Nephron (organoid): ENCODE measurements at regions not wholly inside any gene's neighbourhood (a gene's known extent, or its start where the extent isn't known, plus 50 kb on each side); places are given as distances from the start of the nearest gene placed in this dataset.

Experiments
- H3K27ac Mint-ChIP-seq, 3 experiments: 2 replicates each; pipeline ENCODE4 v1.8.0; 2020; ENCODE audit warnings: mixed read lengths in 3 of 3, mild to moderate bottlenecking in 2 of 3, moderate library complexity in 1 of 3
- H3K27me3 Mint-ChIP-seq: 2 replicates; pipeline ENCODE4 v1.8.0; 2021; ENCODE audit warnings: low read depth, mild to moderate bottlenecking, moderate library complexity, mixed read lengths
- H3K36me3 Mint-ChIP-seq: 2 replicates; pipeline ENCODE4 v1.8.0; 2020; ENCODE audit warnings: low read depth, mixed read lengths
- H3K4me1 Mint-ChIP-seq: 2 replicates; pipeline ENCODE4 v1.8.0; 2020; ENCODE audit warnings: mixed read lengths
- H3K4me3 Mint-ChIP-seq, 3 experiments: 2 replicates each; pipeline ENCODE4 v1.8.0; 2020; ENCODE audit warnings: mild to moderate bottlenecking in 3 of 3, mixed read lengths in 3 of 3, moderate library complexity in 2 of 3
- H3K9me3 Mint-ChIP-seq: 2 replicates; pipeline ENCODE4 v1.8.0; 2020; ENCODE audit warnings: mixed read lengths
- CTCF ChIP-seq, 3 experiments: fragments of 200-600 bp; sonication (generic); IDR thresholded peaks; one replicate each; pipeline ENCODE4 v1.5.0; 2021; ENCODE audit warnings: antibody characterized with exemption in 3 of 3; ENCODE audit not compliant: unreplicated experiment in 3 of 3

GRCh38 chr1:55589671-55590297 lies 374.6 kb upstream of the USP24 start:
- no peak for TF ChIP-seq CTCF (IDR thresholded peaks at IDR 0.05; ENCODE audit: unreplicated experiment in 3 of 3)
- Mint-ChIP-seq H3K4me1 (peaks cover 61% of the 10 kb centered on the region), H3K9me3 (no peaks in the 10 kb centered on the region), H3K4me3 (no peak overlapping the region), H3K27ac (peak overlapping the region in 2 of 3 experiments; percentile 30 to 32), H3K36me3 (no peaks in the 10 kb centered on the region), H3K27me3 (peaks cover 11% of the 10 kb centered on the region)

- peak overlapping the region in 1 of 3 experiments; percentile 32 for H3K27ac Mint-ChIP-seq
- H3K4me3 Mint-ChIP-seq, result no peak overlapping the region
- peaks cover 58% of the 10 kb centered on the region for H3K4me1 Mint-ChIP-seq
- H3K27me3 Mint-ChIP-seq, result peaks cover 13% of the 10 kb centered on the region
- H3K36me3 Mint-ChIP-seq, result no peaks in the 10 kb centered on the region
- no peak for TF ChIP-seq CTCF (IDR thresholded peaks at IDR 0.05; ENCODE audit: unreplicated experiment in 3 of 3)
- no peaks in the 10 kb centered on the region for H3K9me3 Mint-ChIP-seq
These were observed 373.1 kb upstream of the USP24 start for GRCh38 chr1:55588309-55588708.

- H3K27ac Mint-ChIP-seq, result peak overlapping the region in 1 of 3 experiments; percentile 47
- H3K27me3 Mint-ChIP-seq, result peaks cover 16% of the 10 kb centered on the region
- H3K4me1 Mint-ChIP-seq, result peaks cover 57% of the 10 kb centered on the region
- TF ChIP-seq CTCF (IDR thresholded peaks at IDR 0.05; ENCODE audit: unreplicated experiment in 3 of 3), result no peak
- H3K4me3 Mint-ChIP-seq, result no peak overlapping the region
- no peaks in the 10 kb centered on the region for H3K9me3 Mint-ChIP-seq
- no peaks in the 10 kb centered on the region for H3K36me3 Mint-ChIP-seq
These were observed 371.6 kb upstream of the USP24 start for GRCh38 chr1:55586771-55587170.

GRCh38 chr1:55585402-55585792 lies 370.2 kb upstream of the USP24 start:
- no peak for TF ChIP-seq CTCF (IDR thresholded peaks at IDR 0.05; ENCODE audit: unreplicated experiment in 3 of 3)
- peak overlapping the region; percentile 78 to 88 (median 84) for H3K27ac Mint-ChIP-seq
- peaks cover 54% of the 10 kb centered on the region for H3K4me1 Mint-ChIP-seq
- H3K27me3 Mint-ChIP-seq, result peaks cover 13% of the 10 kb centered on the region
- no peaks in the 10 kb centered on the region for H3K9me3 Mint-ChIP-seq
- H3K36me3 Mint-ChIP-seq, result no peaks in the 10 kb centered on the region
- no peak overlapping the region for H3K4me3 Mint-ChIP-seq

- peaks cover 11% of the 10 kb centered on the region for H3K27me3 Mint-ChIP-seq
- H3K36me3 Mint-ChIP-seq, result no peaks in the 10 kb centered on the region
- peaks cover 52% of the 10 kb centered on the region for H3K4me1 Mint-ChIP-seq
- peak in 2 of 3 experiments; percentile 21 to 26 for TF ChIP-seq CTCF (IDR thresholded peaks at IDR 0.05; ENCODE audit: unreplicated experiment in 3 of 3)
- H3K4me3 Mint-ChIP-seq, result no peak overlapping the region
- H3K9me3 Mint-ChIP-seq, result no peaks in the 10 kb centered on the region
- peak overlapping the region; percentile 78 to 88 (median 84) for H3K27ac Mint-ChIP-seq
These were observed 369.6 kb upstream of the USP24 start for GRCh38 chr1:55584526-55585401.
